Ectodermal cell (in vitro differentiated cells): ENCODE measurements at regions not wholly inside any gene's neighbourhood (a gene's known extent, or its start where the extent isn't known, plus 50 kb on each side); places are given as distances from the start of the nearest gene placed in this dataset.

Experiments used
- H3K27ac ChIP-seq: 2 replicates; pipeline ENCODE4 v1.7.0; 2013; ENCODE audit warnings: mild to moderate bottlenecking, low read depth, low read length; ENCODE audit not compliant: insufficient read depth, poor library complexity, severe bottlenecking
- H3K27me3 ChIP-seq: 2 replicates; pipeline ENCODE4 v1.7.0; 2013; ENCODE audit warnings: mild to moderate bottlenecking, low read length; ENCODE audit not compliant: insufficient read depth, control insufficient read depth, poor library complexity, severe bottlenecking
- H3K36me3 ChIP-seq: one replicate; pipeline ENCODE4 v1.7.0; 2013; ENCODE audit warnings: low read length; ENCODE audit not compliant: control insufficient read depth, insufficient read depth
- H3K4me1 ChIP-seq: one replicate; pipeline ENCODE4 v1.7.0; 2013; ENCODE audit warnings: low read length; ENCODE audit not compliant: control insufficient read depth, insufficient read depth
- H3K4me3 ChIP-seq: 2 replicates; pipeline ENCODE4 v1.7.0; 2013; ENCODE audit warnings: low read depth, low read length, control low read depth; ENCODE audit not compliant: insufficient read depth
- H3K9me3 ChIP-seq: 2 replicates; pipeline ENCODE4 v1.7.0; 2013; ENCODE audit warnings: mild to moderate bottlenecking, low read length, moderate library complexity; ENCODE audit not compliant: control insufficient read depth
- WGBS, 2 experiments: methylation state at CpG; one replicate each; pipeline ENCODE4 v1.1.7; 2013; ENCODE audit warnings: missing lambda C conversion rate in 2 of 2; 5-methylcytosine and 5-hydroxymethylcytosine counted together

GRCh38 chr18:39425172-39425850, 1859.7 kb upstream of the CELF4 start:
- no peaks in the 10 kb centered on the region for H3K27me3 ChIP-seq
- no peaks in the 10 kb centered on the region for H3K4me1 ChIP-seq
- no peak overlapping the region for H3K4me3 ChIP-seq
- H3K9me3 ChIP-seq: no peaks in the 10 kb centered on the region
- no peaks in the 10 kb centered on the region for H3K36me3 ChIP-seq
- 92 to 97% methylated on average over 4 of the region's 4 CpGs for WGBS, 2 experiments
- no peak overlapping the region for H3K27ac ChIP-seq

GRCh38 chr18:39424261-39424660, 1858.7 kb upstream of the CELF4 start:
- H3K9me3 ChIP-seq: no peaks in the 10 kb centered on the region
- no peak overlapping the region for H3K27ac ChIP-seq
- WGBS, 2 experiments: 86 to 100% methylated on average over 1 of the region's 1 CpG
- no peaks in the 10 kb centered on the region for H3K36me3 ChIP-seq
- H3K4me3 ChIP-seq: no peak overlapping the region
- H3K27me3 ChIP-seq: no peaks in the 10 kb centered on the region
- no peaks in the 10 kb centered on the region for H3K4me1 ChIP-seq

- 91 to 92% methylated on average over 3 of the region's 3 CpGs for WGBS, 2 experiments
- no peaks in the 10 kb centered on the region for H3K9me3 ChIP-seq
- H3K4me1 ChIP-seq: no peaks in the 10 kb centered on the region
- H3K27ac ChIP-seq: no peak overlapping the region
- no peak overlapping the region for H3K4me3 ChIP-seq
- no peaks in the 10 kb centered on the region for H3K36me3 ChIP-seq
- H3K27me3 ChIP-seq: no peaks in the 10 kb centered on the region
These were observed 1855.7 kb upstream of the CELF4 start for GRCh38 chr18:39421276-39421675.

- Histone ChIP-seq H3K4me3 (no peak overlapping the region), H3K9me3 (no peaks in the 10 kb centered on the region), H3K4me1 (no peaks in the 10 kb centered on the region), H3K27me3 (no peaks in the 10 kb centered on the region), H3K36me3 (no peaks in the 10 kb centered on the region), H3K27ac (no peak overlapping the region)
These were observed 1853.7 kb upstream of the CELF4 start for GRCh38 chr18:39419315-39419714.

- H3K27ac ChIP-seq: no peak overlapping the region
- WGBS, 2 experiments: 91 to 93% methylated on average over 3 of the region's 4 CpGs
- no peaks in the 10 kb centered on the region for H3K9me3 ChIP-seq
- no peaks in the 10 kb centered on the region for H3K36me3 ChIP-seq
- no peak overlapping the region for H3K4me3 ChIP-seq
- H3K4me1 ChIP-seq: no peaks in the 10 kb centered on the region
- no peaks in the 10 kb centered on the region for H3K27me3 ChIP-seq
These were observed 1849.9 kb upstream of the CELF4 start for GRCh38 chr18:39415471-39415870.

DNA sequence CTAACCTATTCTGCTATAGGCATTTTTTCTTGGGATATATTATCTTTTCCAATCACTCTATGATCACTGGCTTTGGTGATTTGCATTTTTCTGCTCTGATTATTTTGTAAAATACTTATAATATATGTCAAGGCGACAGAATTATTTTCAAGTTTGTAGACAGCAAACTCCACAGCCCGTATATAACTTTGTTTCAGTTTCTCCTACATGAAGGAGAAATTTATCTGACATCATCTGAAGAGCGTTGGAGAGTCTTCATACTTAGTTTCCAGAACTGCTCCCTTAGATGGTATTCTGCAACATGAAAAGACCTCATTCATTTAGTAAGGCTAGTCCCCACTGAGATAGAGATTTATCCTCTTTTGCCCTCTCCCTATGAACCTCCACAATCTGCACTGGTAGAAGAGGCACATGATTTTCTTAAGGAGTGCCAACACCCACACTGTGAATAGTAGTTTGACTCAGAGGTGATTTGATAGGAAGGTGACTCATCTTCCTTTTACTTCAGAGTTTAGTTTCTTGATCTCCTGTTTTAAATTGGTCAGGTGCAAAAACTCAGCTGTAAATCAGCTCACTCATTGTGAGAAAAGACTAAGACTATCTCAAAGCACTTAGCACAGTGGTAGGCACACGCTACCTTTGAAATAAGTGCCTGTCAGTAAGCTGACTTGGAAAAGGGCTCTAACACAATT, 1848.6 kb upstream of the CELF4 start:
- WGBS, 2 experiments: 93 to 99% methylated on average over 4 of the region's 4 CpGs
- H3K4me1 ChIP-seq: no peaks in the 10 kb centered on the region
- H3K36me3 ChIP-seq: no peaks in the 10 kb centered on the region
- no peak overlapping the region for H3K4me3 ChIP-seq
- H3K27ac ChIP-seq: no peak overlapping the region
- H3K9me3 ChIP-seq: no peaks in the 10 kb centered on the region
- H3K27me3 ChIP-seq: no peaks in the 10 kb centered on the region

DNA sequence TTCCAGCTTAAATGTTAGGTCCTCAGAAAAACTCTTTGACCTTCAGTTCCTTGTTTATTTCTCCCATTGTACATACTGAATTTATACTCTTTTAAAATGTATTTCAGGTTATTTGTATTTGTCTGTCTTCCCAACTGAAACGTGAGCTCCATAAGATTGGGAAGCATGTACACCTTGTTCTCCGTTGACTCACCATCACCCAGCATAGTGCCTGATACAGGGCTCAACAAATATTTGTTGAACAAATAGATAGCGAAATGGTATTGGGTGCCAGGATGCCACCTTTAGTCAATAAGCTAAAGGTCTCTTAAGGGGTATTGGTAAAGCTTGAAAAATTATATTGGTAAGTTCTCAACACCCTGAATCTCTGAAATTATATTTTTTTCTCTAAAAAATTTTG, 1841.3 kb upstream of the CELF4 start:
- 96 to 98% methylated on average over 3 of the region's 3 CpGs for WGBS, 2 experiments

GRCh38 chr18:39403121-39403520, 1837.5 kb upstream of the CELF4 start:
- Histone ChIP-seq H3K9me3 (no peaks in the 10 kb centered on the region), H3K27me3 (no peaks in the 10 kb centered on the region), H3K36me3 (no peaks in the 10 kb centered on the region), H3K4me1 (no peaks in the 10 kb centered on the region), H3K4me3 (no peak overlapping the region), H3K27ac (no peak overlapping the region)
- WGBS, 2 experiments: 88% methylated on average over 1 of the region's 2 CpGs; no CpG with 5 or more reads in 1 of the 2 experiments

More for the DNA sequence above, 1841.3 kb upstream of the CELF4 start:
- Histone ChIP-seq H3K4me3 (no peak overlapping the region), H3K36me3 (no peaks in the 10 kb centered on the region), H3K27me3 (no peaks in the 10 kb centered on the region), H3K27ac (no peak overlapping the region), H3K9me3 (no peaks in the 10 kb centered on the region), H3K4me1 (no peaks in the 10 kb centered on the region)

DNA sequence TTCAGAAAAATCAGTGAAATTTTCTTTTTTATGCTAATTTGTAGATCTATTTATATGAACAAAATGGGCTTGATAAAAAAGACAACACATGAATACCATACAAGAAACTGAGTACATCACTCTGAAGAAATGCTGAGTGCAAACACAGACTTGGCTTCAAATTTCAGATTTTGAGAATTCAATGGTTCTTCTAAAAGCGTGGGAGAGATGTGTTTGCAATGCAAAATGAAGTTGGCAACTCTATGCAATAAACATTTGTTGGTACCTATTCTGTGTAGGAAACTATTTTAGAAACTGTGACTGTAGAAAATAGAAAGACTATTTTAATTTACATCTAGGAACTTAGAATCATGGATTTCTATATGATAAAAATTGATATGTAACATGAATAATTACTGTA, 1834.1 kb upstream of the CELF4 start:
- Histone ChIP-seq H3K36me3 (no peaks in the 10 kb centered on the region), H3K27ac (no peak overlapping the region), H3K27me3 (no peaks in the 10 kb centered on the region), H3K9me3 (no peaks in the 10 kb centered on the region), H3K4me1 (no peaks in the 10 kb centered on the region), H3K4me3 (no peak overlapping the region)
- WGBS, 2 experiments: 91 to 95% methylated on average over 1 of the region's 1 CpG

- WGBS, 2 experiments: 86 to 94% methylated on average over 1 of the region's 1 CpG
These were observed 1830.6 kb upstream of the CELF4 start for GRCh38 chr18:39396168-39396567.

More at GRCh38 chr18:39396168-39396567, 1830.6 kb upstream of the CELF4 start:
- no peaks in the 10 kb centered on the region for H3K27me3 ChIP-seq
- no peaks in the 10 kb centered on the region for H3K4me1 ChIP-seq
- H3K36me3 ChIP-seq: no peaks in the 10 kb centered on the region
- H3K27ac ChIP-seq: no peak overlapping the region
- H3K9me3 ChIP-seq: no peaks in the 10 kb centered on the region
- H3K4me3 ChIP-seq: no peak overlapping the region
